H1 (cell line): ENCODE measurements at regions not wholly inside any gene's neighbourhood (a gene's known extent, or its start where the extent isn't known, plus 50 kb on each side); places are given as distances from the start of the nearest gene placed in this dataset.

Experiments
- CTCF ChIA-PET: fragments of 300-600 bp; sonication (Branson Sonifier 250); formaldehyde crosslinking; loops from one replicate; lab custom pipeline; 2021; ENCODE audit not compliant: partially characterized antibody; lab: Charles Lee
- POLR2A ChIA-PET: fragments of 300-600 bp; sonication (Branson Sonifier 250); formaldehyde crosslinking; loops from one replicate; lab custom pipeline; 2021; ENCODE audit warnings: inconsistent platforms; ENCODE audit not compliant: partially characterized antibody; lab: Charles Lee
- DNase-seq, 2 experiments: peaks; one replicate each; pipeline versions ENCODE4 v3.0.0 to v3.0.0-alpha.2; 2010 to 2022; ENCODE audit warnings: low spot score in 2 of 2, low read depth in 1 of 2, mixed read lengths in 1 of 2
- FAIRE-seq: peaks from 2 replicates; lab custom pipeline; 2011; peaks lifted over from hg19 to GRCh38; lab: Jason Lieb, UNC
- H2AFZ ChIP-seq: 2 replicates; pipeline ENCODE4 v1.8.1; 2012; ENCODE audit warnings: low read length, inconsistent platforms
- H2AK5ac ChIP-seq: 2 replicates; pipeline ENCODE4 v1.6.1; 2013; ENCODE audit warnings: low read depth, low read length
- H2BK120ac ChIP-seq: replicated peaks from 2 replicates; pipeline ENCODE3; 2013; ENCODE audit warnings: low read depth, low read length, inconsistent platforms
- H2BK12ac ChIP-seq: 2 replicates; pipeline ENCODE4 v1.6.1; 2013; ENCODE audit warnings: low read depth, low read length
- H2BK15ac ChIP-seq: 2 replicates; pipeline ENCODE4 v1.6.1; 2013; ENCODE audit warnings: low read length
- H2BK20ac ChIP-seq: 2 replicates; pipeline ENCODE4 v1.6.1; 2013; ENCODE audit warnings: low read length
- H2BK5ac ChIP-seq: 2 replicates; pipeline ENCODE4 v1.6.1; 2013; ENCODE audit warnings: low read depth, low read length
- H3K14ac ChIP-seq: 2 replicates; pipeline ENCODE4 v1.6.1; 2013; ENCODE audit warnings: inconsistent platforms; ENCODE audit not compliant: insufficient read length
- H3K18ac ChIP-seq: 2 replicates; pipeline ENCODE4 v1.6.1; 2013; ENCODE audit warnings: low read length; ENCODE audit errors: extremely low read depth
- H3K23ac ChIP-seq: 2 replicates; pipeline ENCODE4 v1.6.1; 2013; ENCODE audit warnings: inconsistent platforms; ENCODE audit not compliant: insufficient read length
- H3K23me2 ChIP-seq: 2 replicates; pipeline ENCODE4 v1.6.1; 2013; ENCODE audit warnings: low read depth, low read length
- H3K27ac ChIP-seq: 2 replicates; pipeline ENCODE4 v1.6.1; 2011; ENCODE audit warnings: low read depth, low read length, inconsistent platforms
- H3K27me3 ChIP-seq, 4 experiments: replicated peaks in 1 of 4; 1 replicate in 1 of 4; 2 replicates in 3 of 4; pipeline versions ENCODE4 v1.6.1 to v1.8.1; 2011 to 2013; ENCODE audit warnings: low read length in 3 of 4, mild to moderate bottlenecking in 3 of 4, inconsistent platforms in 2 of 4, mixed read lengths in 2 of 4, moderate library complexity in 1 of 4; ENCODE audit not compliant: control insufficient read depth in 3 of 4, insufficient read depth in 3 of 4; ENCODE audit errors: extremely low read depth in 1 of 4
- H3K36me3 ChIP-seq, 4 experiments: 2 replicates each; pipeline versions ENCODE4 v1.6.1 to v1.8.1; 2011 to 2013; ENCODE audit warnings: mild to moderate bottlenecking in 4 of 4, low read length in 3 of 4, moderate library complexity in 2 of 4, control low read depth in 1 of 4, inconsistent platforms in 1 of 4; ENCODE audit not compliant: insufficient read depth in 4 of 4, control insufficient read depth in 2 of 4
- H3K4ac ChIP-seq: replicated peaks from 2 replicates; pipeline ENCODE3; 2013; ENCODE audit warnings: low read length, low read depth, mixed read lengths, inconsistent platforms; ENCODE audit not compliant: insufficient read length
- H3K4me1 ChIP-seq, 4 experiments: replicated peaks in 1 of 4; 1 replicate in 1 of 4; 2 replicates in 3 of 4; pipeline versions ENCODE4 v1.6.1 to v1.8.1; 2011 to 2013; ENCODE audit warnings: low read length in 3 of 4, inconsistent platforms in 2 of 4, mixed read lengths in 1 of 4; ENCODE audit not compliant: insufficient read depth in 4 of 4, control insufficient read depth in 3 of 4
- H3K4me2 ChIP-seq, 2 experiments: 2 replicates each; pipeline versions ENCODE4 v1.6.1 to v1.8.1; 2011 to 2013; ENCODE audit warnings: low read depth in 2 of 2, low read length in 2 of 2, control low read depth in 1 of 2, inconsistent platforms in 1 of 2, mild to moderate bottlenecking in 1 of 2; ENCODE audit not compliant: insufficient read depth in 1 of 2
- H3K4me3 ChIP-seq, 4 experiments: fragments of 200-600, 300-600 bp in 1 of 4; sonication (generic), shearing (Covaris generic), sonication (Bioruptor Twin) in 1 of 4; 2 replicates each; pipeline versions ENCODE4 v1.5.1 to v1.8.1; 2011 to 2016; ENCODE audit warnings: low read length in 4 of 4, low read depth in 3 of 4, control low read depth in 2 of 4, inconsistent platforms in 2 of 4, mild to moderate bottlenecking in 2 of 4, mixed read lengths in 1 of 4, moderate library complexity in 1 of 4; ENCODE audit not compliant: insufficient read depth in 2 of 4; ENCODE audit errors: extremely low read depth in 1 of 4
- H3K56ac ChIP-seq: replicated peaks from 2 replicates; pipeline ENCODE3; 2013; ENCODE audit warnings: low read depth, mild to moderate bottlenecking, mixed read lengths, low read length, inconsistent platforms; ENCODE audit not compliant: insufficient read length
- H3K79me1 ChIP-seq: 2 replicates; pipeline ENCODE4 v1.6.1; 2013; ENCODE audit warnings: low read depth, low read length, control low read depth
- H3K79me2 ChIP-seq, 2 experiments: 2 replicates each; pipeline versions ENCODE4 v1.6.1 to v1.8.1; 2012 to 2013; ENCODE audit warnings: low read length in 2 of 2, mild to moderate bottlenecking in 2 of 2, inconsistent platforms in 1 of 2; ENCODE audit not compliant: insufficient read depth in 2 of 2, control insufficient read depth in 1 of 2
- H3K9ac ChIP-seq, 4 experiments: replicated peaks in 1 of 4; 1 replicate in 1 of 4; 2 replicates in 3 of 4; pipeline versions ENCODE4 v1.6.1 to v1.8.1; 2011 to 2013; ENCODE audit warnings: low read depth in 3 of 4, low read length in 3 of 4, control low read depth in 2 of 4, mild to moderate bottlenecking in 2 of 4, moderate library complexity in 2 of 4, inconsistent platforms in 1 of 4; ENCODE audit errors: extremely low read depth in 1 of 4
- H3K9me3 ChIP-seq, 2 experiments: 2 replicates each; pipeline versions ENCODE4 v1.6.1 to v1.8.1; 2012 to 2013; ENCODE audit warnings: mild to moderate bottlenecking in 2 of 2, moderate library complexity in 2 of 2, control low read depth in 1 of 2, inconsistent platforms in 1 of 2, low read depth in 1 of 2, low read length in 1 of 2, mixed read lengths in 1 of 2; ENCODE audit not compliant: insufficient read depth in 2 of 2
- H4K20me1 ChIP-seq, 2 experiments: replicated peaks in 1 of 2; 2 replicates each; pipeline versions ENCODE3 to v1.8.1; 2011 to 2013; ENCODE audit warnings: inconsistent platforms in 2 of 2, low read length in 2 of 2, mild to moderate bottlenecking in 1 of 2; ENCODE audit not compliant: insufficient read depth in 2 of 2, control insufficient read depth in 1 of 2
- H4K5ac ChIP-seq: 2 replicates; pipeline ENCODE4 v1.6.1; 2013; ENCODE audit warnings: low read length, low read depth, mixed read lengths, inconsistent platforms; ENCODE audit not compliant: insufficient read length
- H4K8ac ChIP-seq: 2 replicates; pipeline ENCODE4 v1.8.0; 2013; ENCODE audit warnings: mild to moderate bottlenecking, moderate library complexity, low read length, inconsistent platforms; ENCODE audit not compliant: insufficient read depth; ENCODE audit errors: extremely low read depth
- H4K91ac ChIP-seq: replicated peaks from 2 replicates; pipeline ENCODE3; 2013; ENCODE audit warnings: low read length, mixed read lengths, inconsistent platforms; ENCODE audit not compliant: insufficient read length
- BCL11A ChIP-seq, 2 experiments: IDR thresholded peaks; one replicate each; pipeline ENCODE4 v1.6.1; 2011; ENCODE audit warnings: low read depth in 2 of 2, low read length in 2 of 2, mild to moderate bottlenecking in 2 of 2
- CEBPB ChIP-seq: IDR thresholded peaks from 2 replicates; pipeline ENCODE4 v1.6.1; 2012; ENCODE audit warnings: low read depth, low read length
- EGR1 ChIP-seq: IDR thresholded peaks from 2 replicates; pipeline ENCODE4 v1.6.1; 2011; ENCODE audit warnings: low read depth, low read length, borderline replicate concordance
- KDM5A ChIP-seq: fragments of 200-600 bp; IDR thresholded peaks from 2 replicates; pipeline ENCODE4 v1.7.1; 2012; ENCODE audit warnings: mild to moderate bottlenecking, low read length, inconsistent platforms, mixed read lengths
- MAX ChIP-seq: IDR thresholded peaks from 2 replicates; pipeline ENCODE4 v1.6.1; 2012; ENCODE audit warnings: inconsistent platforms
- RAD21 ChIP-seq, 2 experiments: IDR thresholded peaks in 1 of 2; conservative IDR thresholded peaks in 1 of 2; 2 replicates each; pipeline ENCODE4 v1.6.1; 2011; ENCODE audit warnings: low read depth in 2 of 2, low read length in 2 of 2, improper control_type of control experiment in 1 of 2, inconsistent platforms in 1 of 2, mild to moderate bottlenecking in 1 of 2, moderate library complexity in 1 of 2
- SP1 ChIP-seq: IDR thresholded peaks from 2 replicates; pipeline ENCODE4 v1.6.1; 2011; ENCODE audit warnings: low read depth, low read length
- TBP ChIP-seq: IDR thresholded peaks from 2 replicates; pipeline ENCODE4 v1.6.1; 2011; ENCODE audit warnings: low read depth, low read length, improper control_type of control experiment
- WGBS, 2 experiments: shearing (Covaris generic) in 1 of 2; methylation state at CpG; one replicate each; pipeline versions ENCODE4 v1.1.6 to v1.1.7; 2013 to 2015; ENCODE audit warnings: low lambda C conversion rate in 2 of 2, mixed read lengths in 2 of 2, inconsistent platforms in 1 of 2, low coverage in 1 of 2, missing lambda C conversion rate in 1 of 2; ENCODE audit not compliant: insufficient replicate concordance in 2 of 2, insufficient coverage in 1 of 2, insufficient read length in 1 of 2; ENCODE audit errors: extremely low coverage in 1 of 2, missing lambda C conversion rate in 1 of 2; 5-methylcytosine and 5-hydroxymethylcytosine counted together

GRCh38 chr13:79917628-79918027, 423.3 kb downstream of the SPRY2 start:
- no peak overlapping the region for H3K23ac ChIP-seq
- H3K36me3 ChIP-seq = no peaks in the 10 kb centered on the region
- no peak for FAIRE-seq
- H2BK15ac ChIP-seq = no peak overlapping the region
- no peaks in the 10 kb centered on the region for H3K9me3 ChIP-seq
- DNase-seq = no peak
- TF ChIP-seq RAD21 (IDR thresholded peaks at IDR 0.05 in 1 of 2, conservative IDR thresholded peaks at IDR 0.05 in 1 of 2; ENCODE audit: low read depth in 2 of 2, low read length in 2 of 2) (0 out of 4 replicates have a peak, but pooled peaks of 1 of the 2 experiments have one; percentile 1), BCL11A (IDR thresholded peaks at IDR 0.05; ENCODE audit: low read depth in 2 of 2, low read length in 2 of 2) (no peak), EGR1 (no peak), TBP (no peak), MAX (no peak), SP1 (no peak), KDM5A (no peak), CEBPB (no peak)
- TF ChIP-seq, all 59 proteins: peak for 1
- no peak overlapping the region for H2BK20ac ChIP-seq
- H3K4me3 ChIP-seq = no peak overlapping the region
- no peak overlapping the region for H3K14ac ChIP-seq
- no peak overlapping the region for H3K9ac ChIP-seq
- H3K27ac ChIP-seq = no peak overlapping the region
- H2BK120ac ChIP-seq = no peak overlapping the region
- H2AFZ ChIP-seq = peak overlapping the region; percentile 41; the same call in 1 of the 2 replicates
- no peaks in the 10 kb centered on the region for H3K27me3 ChIP-seq
- no peaks in the 10 kb centered on the region for H4K20me1 ChIP-seq
- no peaks in the 10 kb centered on the region for H3K79me2 ChIP-seq
- ChIA-PET CTCF (no interaction called here), POLR2A (no interaction called here)
- H2BK5ac ChIP-seq = no peak overlapping the region
- no peaks in the 10 kb centered on the region for H3K79me1 ChIP-seq
- no peaks in the 10 kb centered on the region; the same call in 1 of the 2 replicates for H3K23me2 ChIP-seq
- no peak overlapping the region for H3K4me2 ChIP-seq
- H3K56ac ChIP-seq = no peak overlapping the region
- 85% methylated on average over 3 of the region's 3 CpGs; no CpG with 5 or more reads in 1 of the 2 experiments for WGBS, 2 experiments
- H2BK12ac ChIP-seq = no peak overlapping the region
- H4K5ac ChIP-seq = no peak overlapping the region
- peaks cover 0 to 2% (median 0%) of the 10 kb centered on the region in 4 experiments; a peak in 1 of 7 replicates for H3K4me1 ChIP-seq
- no peak overlapping the region for H4K8ac ChIP-seq
- no peak overlapping the region for H3K18ac ChIP-seq
- H3K4ac ChIP-seq = no peak overlapping the region
- no peak overlapping the region for H2AK5ac ChIP-seq
- no peak overlapping the region for H4K91ac ChIP-seq
